ENCODE measurements at regions not wholly inside any gene's neighbourhood (a gene's known extent, or its start where the extent isn't known, plus 50 kb on each side); places are given as distances from the start of the nearest gene placed in this dataset.

DNA sequence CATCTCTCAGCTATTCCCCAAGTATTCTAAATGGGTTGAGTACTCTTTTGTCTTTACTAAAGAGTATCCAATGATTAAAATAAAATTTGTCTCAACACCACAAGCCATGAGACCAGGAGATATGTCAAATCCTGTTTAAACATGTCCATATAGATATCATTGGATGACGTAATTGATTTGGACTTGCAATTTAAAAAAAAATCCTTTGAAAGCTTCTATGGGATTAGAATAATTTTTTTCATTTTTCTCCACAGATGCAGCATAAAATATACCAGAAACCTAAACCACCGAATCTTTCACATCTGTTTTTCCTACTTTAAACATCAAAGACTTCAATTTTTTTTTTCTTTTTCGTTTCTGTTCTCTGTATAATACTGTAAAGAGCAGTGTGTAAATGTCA, 1022.3 kb downstream of the EPHA3 start:
- Histone ChIP-seq H3K36me3 (replicated peaks in 1 of 2; ENCODE audit: control extremely low read depth in 1 of 2, control insufficient read depth in 1 of 2, extremely low read depth in 1 of 2, insufficient read depth in 2 of 2, low read length in 1 of 2) (no peaks in the 10 kb centered on the region), H3K9ac (ENCODE audit: low read length) (no peak overlapping the region), H3K4me2 (replicated peaks; ENCODE audit: low read depth, low read length, poor library complexity, severe bottlenecking) (no peak overlapping the region), H3K27ac (ENCODE audit: low read length in 2 of 2) (no peak overlapping the region), H3K4me3 (ENCODE audit: control extremely low read depth in 1 of 5, extremely low read depth in 1 of 5, insufficient read depth in 1 of 5, low read depth in 2 of 5, low read length in 4 of 5) (no peak overlapping the region), H3K4me1 (ENCODE audit: control insufficient read depth in 2 of 2, insufficient read depth in 2 of 2, low read length in 2 of 2) (no peaks in the 10 kb centered on the region), H3K27me3 (replicated peaks in 1 of 4; ENCODE audit: control extremely low read depth in 1 of 4, control insufficient read depth in 3 of 4, insufficient read depth in 4 of 4, low read length in 3 of 4) (no peaks in the 10 kb centered on the region), H2AFZ (ENCODE audit: insufficient read depth, low read depth, low read length, poor library complexity, severe bottlenecking) (no peak overlapping the region), H3K79me2 (ENCODE audit: control insufficient read depth, insufficient read depth, low read length) (no peaks in the 10 kb centered on the region), H4K20me1 (ENCODE audit: control insufficient read depth, insufficient read depth, low read length, poor library complexity, severe bottlenecking) (no peaks in the 10 kb centered on the region), H3K9me3 (ENCODE audit: control extremely low read depth in 1 of 3, control insufficient read depth in 2 of 3, insufficient read depth in 1 of 3, low read length in 2 of 3) (no peaks in the 10 kb centered on the region)
- H3K9me3 Mint-ChIP-seq (ENCODE audit: insufficient read depth): peaks cover 7% of the 10 kb centered on the region
- ChIA-PET POLR2A (no interaction called here), CTCF (no interaction called here)
- H3K27me3 Mint-ChIP-seq: no peaks in the 10 kb centered on the region
- H3K4me3 Mint-ChIP-seq: no peak overlapping the region
- no CpG with 5 or more reads among the region's 3 CpGs for WGBS (ENCODE audit: insufficient coverage)
- TF ChIP-seq, protein P1, sequence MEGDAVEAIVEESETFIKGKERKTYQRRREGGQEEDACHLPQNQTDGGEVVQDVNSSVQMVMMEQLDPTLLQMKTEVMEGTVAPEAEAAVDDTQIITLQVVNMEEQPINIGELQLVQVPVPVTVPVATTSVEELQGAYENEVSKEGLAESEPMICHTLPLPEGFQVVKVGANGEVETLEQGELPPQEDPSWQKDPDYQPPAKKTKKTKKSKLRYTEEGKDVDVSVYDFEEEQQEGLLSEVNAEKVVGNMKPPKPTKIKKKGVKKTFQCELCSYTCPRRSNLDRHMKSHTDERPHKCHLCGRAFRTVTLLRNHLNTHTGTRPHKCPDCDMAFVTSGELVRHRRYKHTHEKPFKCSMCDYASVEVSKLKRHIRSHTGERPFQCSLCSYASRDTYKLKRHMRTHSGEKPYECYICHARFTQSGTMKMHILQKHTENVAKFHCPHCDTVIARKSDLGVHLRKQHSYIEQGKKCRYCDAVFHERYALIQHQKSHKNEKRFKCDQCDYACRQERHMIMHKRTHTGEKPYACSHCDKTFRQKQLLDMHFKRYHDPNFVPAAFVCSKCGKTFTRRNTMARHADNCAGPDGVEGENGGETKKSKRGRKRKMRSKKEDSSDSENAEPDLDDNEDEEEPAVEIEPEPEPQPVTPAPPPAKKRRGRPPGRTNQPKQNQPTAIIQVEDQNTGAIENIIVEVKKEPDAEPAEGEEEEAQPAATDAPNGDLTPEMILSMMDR (IDR thresholded peaks at IDR 0.05): no peak
- no peak for TF ChIP-seq EZH2 (IDR thresholded peaks at IDR 0.05; ENCODE audit: borderline replicate concordance, insufficient read depth, low read depth, low read length, poor library complexity, severe bottlenecking)
- ATAC-seq (ENCODE audit: low read depth) (no peak), DNase-seq (no peak)
- no peaks in the 10 kb centered on the region for H3K4me1 Mint-ChIP-seq
- no peak overlapping the region for H3K27ac Mint-ChIP-seq
- intact Hi-C loops (cut with micrococcal nuclease): no loop called here

DNA sequence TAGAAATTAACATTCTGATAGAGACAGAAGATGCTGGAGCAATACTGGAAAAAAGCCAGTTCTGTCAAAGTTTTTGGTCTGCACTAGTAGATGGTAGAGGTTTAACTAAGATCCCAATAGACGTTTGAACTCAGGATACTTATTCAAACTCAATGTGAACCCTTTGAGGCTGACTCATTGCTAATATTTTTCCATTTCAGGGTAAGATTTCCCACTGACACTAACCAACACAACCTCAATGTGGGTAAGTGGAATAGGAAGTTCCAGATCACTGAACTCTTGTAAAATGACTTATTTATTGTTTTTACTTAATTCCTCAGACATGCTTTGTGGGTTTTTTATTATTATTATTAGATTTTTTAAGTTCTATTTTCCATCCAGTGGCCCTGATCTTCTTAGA, 1024.8 kb downstream of the EPHA3 start:
- ChIA-PET CTCF (no interaction called here), POLR2A (no interaction called here)
- no peaks in the 10 kb centered on the region for H3K27me3 ChIP-seq (replicated peaks in 1 of 4; ENCODE audit: control extremely low read depth in 1 of 4, control insufficient read depth in 3 of 4, insufficient read depth in 4 of 4, low read length in 3 of 4)
- TF ChIP-seq EZH2 (IDR thresholded peaks at IDR 0.05; ENCODE audit: borderline replicate concordance, insufficient read depth, low read depth, low read length, poor library complexity, severe bottlenecking): no peak
- TF ChIP-seq, protein P1 (IDR thresholded peaks at IDR 0.05): no peak
- DNase-seq: no peak
- H4K20me1 ChIP-seq (ENCODE audit: control insufficient read depth, insufficient read depth, low read length, poor library complexity, severe bottlenecking): no peaks in the 10 kb centered on the region
- intact Hi-C loops (cut with micrococcal nuclease): no loop called here
- no peak overlapping the region for H3K4me3 ChIP-seq (ENCODE audit: control extremely low read depth in 1 of 5, extremely low read depth in 1 of 5, insufficient read depth in 1 of 5, low read depth in 2 of 5, low read length in 4 of 5)
- no peak for ATAC-seq (ENCODE audit: low read depth)
- H3K4me2 ChIP-seq (replicated peaks; ENCODE audit: low read depth, low read length, poor library complexity, severe bottlenecking): no peak overlapping the region
- no CpG with 5 or more reads among the region's 1 CpG for WGBS (ENCODE audit: insufficient coverage)
- Mint-ChIP-seq H3K27ac (no peak overlapping the region), H3K9me3 (ENCODE audit: insufficient read depth) (peaks cover under 1% of the 10 kb centered on the region), H3K4me1 (no peaks in the 10 kb centered on the region), H3K27me3 (no peaks in the 10 kb centered on the region), H3K4me3 (no peak overlapping the region)
- no peak overlapping the region for H3K27ac ChIP-seq (ENCODE audit: low read length in 2 of 2)
- H3K36me3 ChIP-seq (replicated peaks in 1 of 2; ENCODE audit: control extremely low read depth in 1 of 2, control insufficient read depth in 1 of 2, extremely low read depth in 1 of 2, insufficient read depth in 2 of 2, low read length in 1 of 2): no peaks in the 10 kb centered on the region
- H3K79me2 ChIP-seq (ENCODE audit: control insufficient read depth, insufficient read depth, low read length): no peaks in the 10 kb centered on the region
- no peak overlapping the region for H3K9ac ChIP-seq (ENCODE audit: low read length)
- H2AFZ ChIP-seq (ENCODE audit: insufficient read depth, low read depth, low read length, poor library complexity, severe bottlenecking): no peak overlapping the region
- no peaks in the 10 kb centered on the region for H3K9me3 ChIP-seq (ENCODE audit: control extremely low read depth in 1 of 3, control insufficient read depth in 2 of 3, insufficient read depth in 1 of 3, low read length in 2 of 3)
- no peaks in the 10 kb centered on the region for H3K4me1 ChIP-seq (ENCODE audit: control insufficient read depth in 2 of 2, insufficient read depth in 2 of 2, low read length in 2 of 2)
